ENCODE measurements at regions not wholly inside any gene's neighbourhood (a gene's known extent, or its start where the extent isn't known, plus 50 kb on each side); places are given as distances from the start of the nearest gene placed in this dataset.

DNA sequence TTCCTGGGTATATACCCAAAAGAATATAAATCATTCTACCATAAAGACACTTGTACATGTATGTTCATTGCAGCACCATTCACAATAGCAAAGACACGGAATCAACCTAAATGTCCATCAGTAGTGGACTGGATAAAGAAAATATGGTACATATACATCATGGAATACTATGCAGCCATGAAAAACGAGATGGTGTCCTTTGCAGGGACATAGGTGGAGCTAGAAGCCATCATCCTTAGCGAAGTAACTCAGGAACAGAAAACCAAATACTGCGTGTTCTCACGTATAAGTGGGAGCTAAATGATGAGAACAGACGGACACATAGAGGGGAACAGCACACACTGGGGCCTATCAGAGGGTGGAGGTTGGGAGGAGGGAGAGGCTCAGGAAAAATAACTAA, 183.7 kb upstream of the CELF2 start:
- DNase-seq: no peak

DNA sequence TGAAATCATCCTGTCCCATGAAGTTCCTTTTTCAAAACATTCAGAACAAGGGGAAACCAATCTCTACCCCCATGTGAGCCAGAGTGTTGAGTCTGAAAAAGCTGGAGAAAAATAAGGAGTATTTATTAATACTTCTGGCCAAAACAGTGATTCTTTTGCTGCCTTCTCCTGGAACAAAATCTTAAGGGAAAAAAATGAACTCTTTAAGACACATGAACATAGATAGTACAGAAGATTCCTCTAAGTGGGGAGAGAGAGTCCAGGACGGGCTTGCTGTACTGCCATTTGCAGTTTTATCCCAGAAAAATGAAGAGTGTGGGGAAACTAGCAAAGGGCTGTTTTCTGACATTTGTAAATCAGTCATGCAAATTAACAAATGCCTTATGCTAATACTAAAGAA, 173.4 kb upstream of the CELF2 start:
- DNase-seq: no peak

GRCh38 chr10:10845185-10845584, 172.5 kb upstream of the CELF2 start:
- DNase-seq: no peak

GRCh38 chr10:10845826-10846503, 171.7 kb upstream of the CELF2 start:
- no peak for DNase-seq

DNA sequence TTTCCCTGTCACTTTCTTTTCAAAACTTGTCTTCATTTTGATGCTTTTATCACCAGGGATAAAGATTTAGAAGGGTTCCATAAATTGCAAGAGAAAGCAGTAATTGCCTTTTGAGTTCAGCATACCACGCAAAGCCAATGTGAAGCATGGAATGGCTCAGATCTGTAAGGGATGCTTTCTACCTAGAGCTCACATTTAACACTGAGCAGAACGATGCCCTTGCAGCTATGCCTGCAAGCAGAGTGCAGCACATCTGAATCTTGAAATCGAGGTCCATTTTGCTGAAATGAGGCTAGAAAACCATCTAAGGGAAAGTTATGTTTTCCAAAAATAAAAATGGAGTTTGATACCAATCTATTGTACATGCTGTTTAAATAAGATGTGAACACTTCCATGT, 171.2 kb upstream of the CELF2 start:
- DNase-seq: peak in 1 of 2 experiments; percentile 5

DNA sequence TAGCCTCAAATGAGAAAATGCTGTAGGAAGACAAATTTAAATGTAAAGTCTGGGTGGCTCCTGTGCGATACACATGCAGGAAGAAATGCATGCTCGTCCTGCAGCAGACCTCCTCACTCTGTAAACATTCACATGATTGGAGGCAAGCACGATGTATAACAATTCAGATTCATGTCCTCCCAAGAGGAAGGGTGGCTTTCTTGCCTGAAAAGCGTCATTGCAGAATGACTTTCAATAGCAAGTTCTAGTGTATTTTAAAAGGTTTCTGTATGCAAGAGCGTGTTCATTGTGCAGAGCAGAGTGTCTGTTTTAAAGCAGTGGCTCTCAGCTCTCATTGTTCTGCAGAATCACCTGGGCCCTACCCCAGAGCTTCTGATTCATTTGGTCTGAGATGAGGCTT, 170.3 kb upstream of the CELF2 start:
- no peak for DNase-seq

GRCh38 chr10:10848488-10849111, 169.1 kb upstream of the CELF2 start:
- no peak for DNase-seq

DNA sequence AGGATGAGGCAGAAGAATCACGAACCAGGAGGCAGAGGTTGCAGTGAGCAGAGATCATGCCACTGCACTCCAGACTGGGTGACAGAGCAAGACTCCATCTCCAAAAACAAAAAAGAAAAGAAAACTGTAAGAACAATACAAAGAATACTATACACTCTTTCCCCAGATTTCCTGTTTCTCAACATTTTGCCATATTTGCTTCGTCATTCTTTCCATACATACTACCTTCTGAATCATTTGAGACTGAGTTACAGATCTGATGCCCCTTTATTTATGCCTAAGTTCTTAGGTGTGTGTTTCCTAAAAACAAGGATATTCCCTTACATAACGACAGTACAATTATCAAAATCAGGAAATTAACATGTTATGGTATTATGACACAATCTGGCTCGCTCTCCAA, 168.4 kb upstream of the CELF2 start:
- no peak for DNase-seq

DNA sequence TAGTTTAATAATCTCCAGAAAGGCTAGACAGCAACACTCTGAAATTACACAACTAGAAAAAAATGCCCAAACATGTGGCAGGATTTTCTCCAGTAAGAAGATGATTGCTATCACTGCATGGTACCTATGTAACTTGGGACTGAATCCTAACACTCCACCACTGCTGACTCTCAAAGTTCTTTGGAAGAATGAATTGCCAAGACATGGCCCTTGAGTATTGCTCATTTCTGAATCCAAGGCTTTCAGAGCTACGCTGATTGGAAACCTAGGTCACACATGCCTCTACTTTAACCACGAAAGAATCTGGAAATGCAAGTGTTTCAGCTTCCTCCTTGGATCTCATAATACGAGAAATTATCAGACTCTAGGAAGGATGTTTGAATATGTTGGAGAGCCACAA, 167.5 kb upstream of the CELF2 start:
- DNase-seq: no peak

- DNase-seq: no peak
These were observed 165.2 kb upstream of the CELF2 start for GRCh38 chr10:10852464-10852863.

DNA sequence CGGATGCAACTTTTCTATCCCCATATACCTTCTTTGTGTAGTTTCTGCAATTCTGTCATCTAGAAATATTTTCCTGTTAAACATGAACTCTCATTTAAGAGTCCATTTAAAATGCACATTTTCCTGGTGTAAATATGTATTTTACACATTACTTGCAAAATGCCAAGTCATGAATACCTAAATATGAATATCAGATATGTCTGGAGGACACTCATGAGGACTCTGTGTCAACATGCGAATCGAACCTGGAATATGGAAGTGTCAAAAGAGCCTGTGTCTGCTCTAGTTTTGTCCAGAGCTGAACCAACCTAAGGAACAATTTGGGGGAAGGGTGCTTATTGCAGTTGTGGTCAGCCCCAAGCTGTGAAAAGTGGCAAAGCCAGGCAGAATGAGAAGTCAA, 163.7 kb upstream of the CELF2 start:
- no peak for DNase-seq

DNA sequence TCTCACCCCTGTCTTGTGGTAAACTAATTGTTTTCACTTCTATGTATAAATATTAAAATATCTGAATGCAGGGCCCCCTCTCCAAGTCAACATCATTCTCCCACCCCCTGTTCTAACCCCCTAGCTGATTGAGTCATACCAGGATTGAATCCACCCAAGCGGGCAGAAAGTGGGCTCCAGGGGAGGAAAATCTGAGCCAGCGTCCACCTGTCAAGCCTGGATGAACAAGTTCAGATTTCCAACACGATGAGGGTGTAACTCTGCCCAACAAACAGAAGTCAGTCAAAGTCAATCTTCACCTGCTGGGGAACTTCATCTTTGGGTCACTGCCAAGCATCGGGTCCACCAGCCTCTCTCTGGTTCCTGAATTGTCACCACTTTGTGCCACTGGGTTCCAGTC, 162.9 kb upstream of the CELF2 start:
- DNase-seq: no peak

GRCh38 chr10:10855151-10855581, 162.5 kb upstream of the CELF2 start:
- DNase-seq: no peak

DNA sequence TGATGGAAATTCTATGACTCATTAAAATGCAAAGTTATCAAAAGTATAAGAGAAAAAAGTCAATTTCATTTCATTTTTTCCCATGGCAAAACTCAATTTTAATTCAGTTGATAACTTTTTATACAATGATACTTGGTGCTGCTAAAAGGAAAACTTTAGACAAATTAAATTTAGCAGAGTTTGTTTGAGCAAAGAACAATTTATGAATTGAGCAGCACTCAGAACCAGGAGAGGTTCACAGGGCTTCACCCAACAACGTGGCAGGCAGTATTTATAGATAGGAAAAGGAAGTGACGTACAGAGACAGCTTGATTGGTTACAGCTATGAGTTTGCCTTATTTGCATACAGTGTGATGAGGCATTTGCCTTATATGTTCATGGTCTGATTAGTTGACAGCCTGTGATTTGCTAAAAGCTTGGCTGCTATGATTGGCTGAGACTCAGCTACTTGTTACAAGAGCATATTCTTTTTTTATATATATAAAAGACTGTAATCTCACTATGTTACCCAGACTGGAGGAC, 157.2 kb upstream of the CELF2 start:
- no peak for DNase-seq

GRCh38 chr10:10865303-10865702, 152.4 kb upstream of the CELF2 start:
- no peak for DNase-seq

GRCh38 chr10:10865913-10866312, 151.8 kb upstream of the CELF2 start:
- DNase-seq: no peak

DNA sequence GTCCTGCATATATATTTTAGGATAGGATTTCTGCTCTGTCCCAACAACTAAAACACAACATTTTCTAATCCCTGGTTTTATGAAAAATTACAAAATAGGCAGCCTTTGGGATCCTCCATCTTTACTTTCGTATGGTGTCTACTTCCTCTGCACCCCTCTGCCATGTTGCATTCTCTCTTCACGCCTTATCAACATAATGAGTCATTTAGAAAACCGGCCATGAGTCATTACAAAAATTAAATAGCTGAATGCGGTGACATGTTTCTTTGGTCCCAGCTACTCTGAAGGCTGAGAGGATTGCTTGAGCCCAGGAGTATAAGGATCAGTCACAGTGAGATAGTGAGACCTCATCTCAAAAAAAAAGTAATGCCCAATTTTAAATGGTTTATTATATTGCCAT, 148.1 kb upstream of the CELF2 start:
- DNase-seq: no peak

- DNase-seq: peak in 1 of 2 experiments; percentile 59
These were observed 147.0 kb upstream of the CELF2 start for GRCh38 chr10:10870523-10871241.

DNA sequence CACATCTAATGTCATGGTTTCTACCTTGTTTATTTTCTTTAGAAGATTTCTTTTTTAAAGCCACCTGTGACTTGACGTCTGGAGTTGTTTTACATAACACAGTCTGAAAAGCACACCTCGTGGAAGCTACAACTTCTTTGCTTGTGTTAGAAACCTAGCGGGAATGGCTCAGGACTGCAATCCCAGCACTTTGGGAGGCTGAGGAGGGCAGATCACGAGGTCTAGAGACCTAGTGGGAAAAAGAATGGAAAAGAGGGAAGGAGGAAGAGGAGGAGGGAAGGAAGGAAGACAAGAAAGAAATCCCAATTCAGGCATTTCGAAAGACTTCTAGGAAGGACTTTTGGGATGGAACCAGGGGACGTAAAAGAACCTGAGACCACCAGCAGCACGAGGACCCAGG, 146.3 kb upstream of the CELF2 start:
- no peak for DNase-seq

- no peak for DNase-seq
These were observed 145.5 kb upstream of the CELF2 start for GRCh38 chr10:10872035-10872673.

DNA sequence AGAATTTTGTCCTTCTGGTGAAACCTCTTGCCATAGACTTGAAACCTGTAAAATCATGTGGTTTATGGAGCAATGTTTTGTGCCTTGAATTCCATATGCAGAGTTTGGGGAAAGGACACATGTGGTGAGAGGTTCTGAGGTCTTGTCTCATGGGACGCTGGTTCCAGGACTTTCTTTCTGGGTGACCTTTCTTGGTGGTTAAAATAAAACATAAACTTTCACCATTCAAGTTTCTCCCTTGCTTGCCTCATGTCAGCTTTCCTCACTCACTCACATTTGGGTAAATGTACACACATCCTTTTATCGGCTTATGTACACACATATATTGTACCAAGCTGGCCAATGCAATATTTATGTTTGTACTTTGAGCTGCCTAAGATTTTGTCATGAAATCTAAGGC, 144.9 kb upstream of the CELF2 start:
- no peak for DNase-seq

DNA sequence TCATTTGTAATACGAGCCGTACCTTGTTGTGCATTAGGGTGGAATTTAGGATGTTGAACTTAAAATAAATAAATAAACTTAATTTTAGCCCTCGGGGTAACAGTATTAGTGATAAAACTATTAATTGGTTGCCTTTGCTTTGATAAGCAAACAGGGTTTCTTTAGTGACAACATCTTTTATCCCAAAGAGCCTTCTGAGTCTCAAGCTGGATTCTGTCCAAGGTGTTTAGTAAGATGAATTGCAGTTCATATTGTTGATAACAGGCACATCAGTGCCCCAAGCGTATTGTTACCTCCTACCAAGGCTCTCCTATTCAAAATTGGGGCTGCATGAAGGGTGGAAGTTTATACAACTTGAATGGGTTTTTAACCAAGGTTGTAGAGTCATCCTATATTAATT, 144.4 kb upstream of the CELF2 start:
- no peak for DNase-seq

DNA sequence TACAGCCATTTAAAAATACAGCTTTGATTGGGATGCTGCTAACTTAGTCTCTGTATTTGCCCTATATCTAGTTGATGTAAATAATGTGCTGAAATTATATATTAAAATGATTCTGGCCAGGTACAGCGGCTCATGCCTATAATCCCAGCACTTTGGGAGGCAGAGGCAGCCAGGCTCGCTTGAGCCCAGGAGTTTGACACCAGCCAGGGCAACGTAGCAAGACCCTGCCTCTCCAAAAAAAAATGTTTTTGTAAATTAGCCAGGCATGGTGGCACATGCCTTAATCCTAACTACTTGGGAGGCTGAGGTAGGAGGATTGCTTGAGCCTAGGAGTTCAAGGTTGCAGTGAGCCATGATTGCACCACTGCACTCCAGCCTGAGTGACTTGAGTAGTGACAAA, 143.8 kb upstream of the CELF2 start:
- no peak for DNase-seq

- no peak for DNase-seq
These were observed 138.7 kb upstream of the CELF2 start for GRCh38 chr10:10878963-10879362.

Data from NCI-H526 (cell line).